Tibial nerve (tissue), 4 donors: ENCODE measurements at regions not wholly inside any gene's neighbourhood (a gene's known extent, or its start where the extent isn't known, plus 50 kb on each side); places are given as distances from the start of the nearest gene placed in this dataset.

Experiments
- CTCF ChIP-seq, 5 experiments: fragments of 200-600 bp in 3 of 5; fragments of 450-650 bp in 2 of 5; sonication (generic) in 3 of 5; IDR thresholded peaks; one replicate each; pipeline ENCODE4 v1.5.1; 2016 to 2019; ENCODE audit warnings: antibody characterized with exemption in 5 of 5, mild to moderate bottlenecking in 3 of 5, moderate library complexity in 2 of 5
- EP300 ChIP-seq, 2 donors: sonication (generic); formaldehyde crosslinking; IDR thresholded peaks; one replicate each; pipeline ENCODE4 v1.6.1; 2017; ENCODE audit warnings: antibody characterized with exemption in 2 of 2, mild to moderate bottlenecking in 1 of 2

GRCh38 chr18:22019193-22019592, 150.2 kb upstream of the GATA6 start:
- TF ChIP-seq EP300 (IDR thresholded peaks at IDR 0.05) (no peak), CTCF (IDR thresholded peaks at IDR 0.05) (no peak)
